GM18861 (cell line): ENCODE measurements at regions not wholly inside any gene's neighbourhood (a gene's known extent, or its start where the extent isn't known, plus 50 kb on each side); places are given as distances from the start of the nearest gene placed in this dataset.
"Not testable (repeated sequence)": the region's sequence is repeated elsewhere in the genome, so short reads cannot be mapped to it uniquely, and the experiment has no call there.

Experiments
- ATAC-seq: cut with Tn5 transposase; IDR thresholded peaks from one replicate; pipeline ENCODE4 v1.9.1; 2021; ENCODE audit not compliant: unreplicated experiment

DNA sequence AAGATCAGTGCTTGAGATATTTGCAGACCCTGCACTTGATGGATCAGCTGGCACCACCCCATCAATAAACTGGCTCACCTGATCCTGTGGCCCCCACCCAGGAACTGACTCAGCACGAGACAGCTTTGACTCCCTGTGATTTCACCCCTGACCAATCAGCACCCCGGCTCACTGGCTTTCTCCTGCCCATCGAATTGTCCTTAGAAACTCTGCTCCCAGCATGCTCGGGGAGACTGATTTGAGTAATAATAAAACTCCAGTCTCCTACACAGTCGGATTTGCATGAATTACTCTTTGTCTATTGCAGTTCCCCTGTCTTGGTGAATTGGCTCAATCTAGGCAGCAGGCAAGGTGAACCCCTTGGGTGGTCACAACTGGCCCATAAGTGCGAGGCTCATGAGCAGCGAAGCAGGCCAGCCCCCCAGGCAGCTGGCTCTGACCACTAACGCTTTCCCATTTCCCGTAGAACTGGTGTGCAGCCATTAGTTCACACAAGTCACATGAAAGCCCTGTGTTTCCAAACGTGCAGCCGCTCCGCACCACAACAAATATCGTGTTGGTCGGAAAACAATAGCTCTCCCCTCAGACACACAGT, 79.6 kb downstream of the RSPH3 start:
- ATAC-seq = no peak

DNA sequence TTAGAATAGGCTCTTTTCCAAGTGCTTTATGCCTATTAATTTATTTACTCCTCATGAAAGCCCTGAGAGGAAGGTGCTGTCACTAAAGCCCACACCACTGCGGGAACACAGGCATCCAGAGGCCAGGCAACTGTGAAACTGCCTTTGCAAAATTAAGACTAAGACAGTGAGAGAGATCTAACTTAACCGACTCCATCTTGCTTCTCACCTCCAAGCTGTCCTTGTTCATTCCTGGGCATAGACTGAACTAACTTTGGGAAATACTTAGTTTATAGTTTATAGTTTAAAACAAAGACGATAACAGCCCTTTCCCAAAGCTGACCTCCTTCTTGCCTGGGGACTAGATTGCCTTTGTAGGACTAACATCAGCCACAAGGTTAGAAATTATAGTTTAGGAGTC, 80.1 kb downstream of the RSPH3 start:
- no peak for ATAC-seq

DNA sequence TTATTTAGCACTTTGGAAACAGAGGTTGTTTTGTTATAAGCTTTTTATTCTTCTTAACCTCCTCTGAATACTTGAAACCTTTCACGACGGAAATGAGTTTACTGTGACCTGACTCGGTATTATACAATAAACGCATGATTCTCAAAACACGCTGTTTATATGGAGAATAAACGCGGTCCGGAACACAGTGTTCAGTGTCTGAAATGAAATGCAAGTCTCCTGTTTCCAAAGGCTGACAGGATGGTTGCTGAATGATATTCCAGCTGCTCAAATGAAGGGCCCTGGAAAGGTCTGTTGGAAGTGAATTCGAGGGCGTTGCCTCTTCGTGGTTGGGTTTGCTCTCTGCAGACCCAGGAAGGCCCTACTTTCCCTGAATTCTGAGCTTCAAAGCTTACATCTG, 83.4 kb downstream of the RSPH3 start:
- no peak for ATAC-seq

DNA sequence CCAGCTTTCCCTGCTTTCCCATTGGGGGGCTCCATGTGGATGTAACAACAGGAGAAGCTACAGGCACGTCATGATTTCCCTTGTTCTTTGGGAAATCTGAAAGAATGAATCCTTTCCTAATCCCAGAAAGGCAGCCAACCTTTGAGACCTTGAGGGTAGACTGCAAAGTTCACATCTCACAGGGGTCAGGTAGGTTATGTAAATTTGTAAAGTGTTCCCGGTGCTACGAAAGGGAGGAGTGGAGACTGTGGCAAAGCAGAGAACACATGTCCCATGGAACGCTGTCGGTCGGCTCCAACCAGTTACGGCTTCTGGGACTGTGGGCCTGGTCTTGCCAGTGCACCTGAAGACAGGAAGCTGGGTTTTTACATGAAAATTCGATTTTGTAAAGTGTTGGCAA, 85.1 kb downstream of the RSPH3 start:
- ATAC-seq = no peak

DNA sequence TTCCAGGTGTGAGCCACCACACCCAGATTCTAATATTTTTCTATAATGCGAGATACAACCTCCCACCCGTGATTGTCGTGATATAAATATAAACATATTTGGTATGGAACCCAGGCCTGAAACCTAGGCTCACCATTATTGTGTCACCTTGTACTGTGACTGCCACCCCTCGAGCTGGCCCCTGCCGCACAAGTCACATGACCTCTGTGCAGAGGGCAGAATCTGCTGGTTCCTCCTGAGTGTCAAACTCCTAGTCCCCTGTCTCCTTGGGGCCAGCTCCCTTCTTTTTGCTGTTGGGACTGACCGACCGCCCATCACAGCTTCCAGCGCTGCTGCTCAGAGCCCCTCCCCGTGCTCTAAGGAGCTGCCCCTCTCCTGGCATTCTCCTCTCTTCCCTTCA, 86.4 kb downstream of the RSPH3 start:
- no peak for ATAC-seq

DNA sequence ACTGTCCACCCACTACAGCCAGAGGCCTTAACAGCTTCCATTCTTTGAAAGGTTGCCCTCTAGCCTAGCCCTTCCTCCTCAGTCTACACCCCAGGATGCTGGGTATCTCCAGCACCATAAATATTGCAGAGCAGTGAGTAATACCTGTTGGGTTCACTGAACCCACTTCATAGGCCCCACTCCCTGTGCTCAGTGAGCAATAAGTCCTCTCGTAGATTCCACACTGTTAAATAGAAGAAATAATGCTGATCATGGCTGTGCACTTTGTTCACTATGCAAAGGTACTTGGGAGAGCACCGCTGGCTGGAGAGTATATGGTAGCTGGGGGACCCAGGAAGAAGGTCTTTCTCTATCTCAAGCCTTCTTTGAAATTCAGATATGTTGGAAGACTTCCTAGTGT, 87.3 kb downstream of the RSPH3 start:
- ATAC-seq = no peak

DNA sequence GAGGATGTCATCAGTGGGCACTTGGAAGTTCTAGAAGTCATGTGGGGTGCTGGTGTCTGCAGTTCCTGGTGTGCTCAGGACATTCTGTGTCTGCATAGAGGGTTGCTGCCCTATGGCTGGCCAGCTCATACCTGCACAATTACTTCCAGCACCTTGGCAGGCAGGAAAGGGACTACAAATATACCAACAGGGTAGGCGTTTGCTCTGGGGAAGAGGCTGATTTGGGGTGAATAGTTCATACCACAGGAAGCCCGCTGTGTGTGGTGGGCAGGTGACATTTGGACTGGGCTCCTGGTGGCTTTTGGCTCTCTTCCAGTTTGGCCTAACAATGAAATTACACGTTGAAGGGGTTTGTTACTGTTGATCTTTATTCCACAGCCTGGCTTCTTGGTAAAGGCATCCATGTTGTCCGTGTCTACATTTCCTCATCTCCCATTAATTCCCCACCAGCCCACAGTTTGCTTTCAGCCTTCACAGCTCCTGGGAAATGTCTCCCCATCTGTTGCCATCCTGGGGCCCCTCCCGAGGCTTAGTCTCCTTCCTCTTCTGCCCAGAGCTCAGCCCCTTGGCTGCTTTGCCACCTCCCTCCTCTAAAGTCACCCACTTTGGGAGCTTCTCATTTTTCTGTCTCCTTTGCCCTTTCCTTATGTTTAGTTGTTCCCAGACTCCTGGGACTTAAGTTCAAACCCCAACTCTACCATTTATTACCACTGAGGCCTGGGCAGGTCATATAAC, 88.1 kb downstream of the RSPH3 start:
- no peak for ATAC-seq

DNA sequence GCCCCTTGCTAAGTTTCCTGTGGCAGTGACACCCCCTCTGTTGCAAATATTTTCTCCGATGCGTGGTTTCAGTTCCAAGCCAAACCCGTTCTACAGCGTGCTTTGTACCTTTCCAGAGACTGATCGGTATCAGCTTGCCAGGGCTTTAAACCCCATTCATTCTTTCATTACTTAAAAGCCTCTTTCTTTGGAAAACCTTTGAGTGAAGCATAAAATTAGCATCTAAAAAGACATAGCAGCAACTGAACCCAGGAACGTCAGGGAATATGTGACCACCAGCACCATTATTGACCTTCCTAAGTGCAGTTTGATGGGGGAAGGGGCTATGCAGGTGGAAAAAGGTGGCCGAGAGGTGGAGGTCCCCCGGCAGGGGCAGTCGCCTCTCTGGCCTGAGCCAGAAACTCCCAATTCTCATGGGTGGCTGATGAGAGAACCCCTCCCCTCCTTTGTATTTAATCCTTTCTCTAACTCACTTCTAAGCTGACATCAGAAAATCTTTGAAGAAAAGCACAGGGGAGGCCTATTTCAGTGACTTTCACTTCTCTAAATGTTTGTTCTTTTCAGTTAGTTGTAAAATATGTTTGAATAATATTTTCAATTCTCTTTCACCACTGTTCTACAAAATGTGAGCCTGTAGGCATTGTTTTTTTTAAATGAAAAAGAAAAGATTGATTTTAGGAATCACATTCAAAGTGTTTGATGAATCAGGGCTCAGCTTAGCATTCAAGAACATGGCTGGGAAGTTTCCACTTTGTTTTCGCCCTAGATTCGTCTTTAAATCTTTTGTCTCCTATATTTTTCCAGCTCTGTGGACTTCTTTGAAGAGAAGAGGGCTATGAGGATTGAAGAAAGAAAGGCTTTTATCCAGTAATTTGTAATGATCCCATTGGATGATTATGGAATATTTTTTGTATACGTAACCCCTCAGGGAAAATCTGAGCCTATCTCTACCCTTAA, 89.2 kb downstream of the RSPH3 start:
- no peak for ATAC-seq

DNA sequence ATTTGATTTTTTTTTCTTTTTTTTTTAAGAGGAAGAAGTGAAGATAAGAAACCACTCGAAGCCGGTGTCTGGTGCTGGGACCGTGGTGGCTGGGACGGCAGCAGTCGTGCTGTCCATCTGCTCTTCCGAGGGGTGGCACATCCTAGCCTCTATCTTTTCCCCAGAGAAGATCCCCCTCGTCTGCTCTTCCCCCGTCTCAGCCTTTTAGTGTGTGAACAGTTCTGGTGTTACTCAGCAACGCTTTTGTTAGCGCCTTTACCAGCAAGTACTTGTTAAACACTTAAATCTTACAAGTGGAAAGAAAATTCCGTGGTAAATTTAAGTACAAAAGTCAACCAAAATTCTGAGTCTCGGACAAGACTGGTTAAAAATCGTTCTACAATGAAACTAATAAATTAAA, 90.1 kb downstream of the RSPH3 start:
- ATAC-seq = no peak

DNA sequence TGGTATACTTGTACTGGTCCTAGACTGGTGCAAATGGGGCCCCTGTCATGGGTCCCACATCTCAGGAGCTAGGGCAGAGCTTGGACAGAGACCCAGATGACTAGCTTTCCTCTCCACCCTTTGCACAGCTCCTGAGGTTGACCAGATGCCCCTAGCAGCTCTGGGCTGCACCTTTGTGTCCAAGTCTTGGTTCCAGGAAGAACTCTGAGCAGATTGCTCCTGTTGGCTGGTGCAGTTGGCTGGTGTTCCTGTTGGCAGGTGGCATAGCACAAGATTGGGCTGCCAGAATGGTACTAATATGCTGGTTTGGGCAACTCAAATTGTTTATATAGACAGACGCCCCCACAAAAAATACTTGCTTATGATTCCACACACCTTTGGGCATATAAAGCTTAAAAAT, 89.4 kb upstream of the EZR start:
- ATAC-seq = no peak

DNA sequence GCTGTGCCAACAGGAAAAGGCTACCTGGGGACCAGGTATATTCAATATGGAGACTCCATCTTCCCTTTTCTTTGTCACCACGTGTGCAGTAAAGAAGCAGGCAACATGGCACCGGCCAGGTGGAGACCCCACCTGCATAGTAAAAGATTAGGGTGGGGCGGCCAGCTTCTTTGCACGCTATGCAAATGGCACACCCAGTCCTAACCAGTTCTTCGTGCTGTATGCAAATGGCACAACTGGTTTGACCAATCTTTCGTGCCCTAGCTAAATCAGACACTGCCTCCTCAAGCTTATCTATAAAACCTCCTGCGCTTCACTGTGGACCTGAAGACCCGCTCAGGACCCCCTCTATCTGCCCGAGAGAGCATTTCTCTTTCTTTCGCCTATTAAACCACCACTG, 88.8 kb upstream of the EZR start:
- ATAC-seq = no peak

DNA sequence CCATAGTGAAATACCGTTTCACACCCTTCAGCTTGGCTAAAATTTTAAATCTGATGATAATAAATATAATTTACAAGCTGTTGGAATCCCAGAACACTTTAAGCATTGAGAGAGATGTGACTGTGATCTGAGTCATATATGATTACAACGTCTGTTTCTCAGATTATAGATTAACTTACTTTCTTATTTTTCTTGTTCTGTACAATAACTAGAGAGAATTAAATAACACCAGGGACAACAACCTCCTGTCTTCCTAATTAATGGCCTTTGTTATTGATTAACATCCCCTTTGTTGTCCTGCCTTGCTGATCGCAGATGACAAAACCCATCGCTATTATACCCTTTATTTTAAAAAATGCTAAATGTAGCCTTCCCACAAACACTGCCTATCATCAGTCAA, 87.8 kb upstream of the EZR start:
- no peak for ATAC-seq

DNA sequence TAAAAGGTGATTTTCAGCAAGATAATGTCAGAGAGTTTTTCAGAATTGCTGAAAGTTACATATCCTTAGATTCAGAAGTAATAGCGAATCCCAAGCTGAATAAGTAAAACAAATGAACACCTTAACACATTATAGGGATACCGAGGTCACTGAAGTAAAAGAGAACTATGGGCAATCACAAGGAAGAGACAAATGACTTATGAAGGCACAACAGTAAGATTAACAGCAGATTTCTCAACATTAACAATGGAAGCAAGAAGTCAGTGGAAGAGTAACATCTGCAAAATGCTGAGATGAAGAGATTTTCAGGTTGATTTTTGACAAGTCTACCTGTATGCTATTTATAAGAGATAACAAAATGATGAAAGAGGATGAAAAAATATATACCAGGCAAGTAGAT, 86.1 kb upstream of the EZR start:
- no peak for ATAC-seq

DNA sequence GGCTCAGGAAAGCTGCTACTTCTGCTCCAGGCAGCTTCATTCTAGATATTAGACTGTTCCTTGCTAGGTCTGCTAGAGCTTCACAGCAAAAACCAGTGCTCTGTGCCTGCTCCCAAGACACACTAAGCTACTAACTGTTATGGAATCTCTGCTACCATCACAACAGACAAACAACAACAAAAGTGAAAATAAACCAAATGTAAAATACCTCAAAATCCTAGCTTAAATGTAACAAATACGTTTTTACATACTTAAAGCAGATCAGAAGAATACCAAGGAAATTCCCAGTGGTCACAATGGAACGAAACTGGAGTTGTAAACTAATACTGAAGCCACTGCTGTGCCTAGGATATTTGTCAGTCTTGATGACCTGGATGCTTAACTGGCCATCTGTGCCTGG, 84.6 kb upstream of the EZR start:
- ATAC-seq = no peak

DNA sequence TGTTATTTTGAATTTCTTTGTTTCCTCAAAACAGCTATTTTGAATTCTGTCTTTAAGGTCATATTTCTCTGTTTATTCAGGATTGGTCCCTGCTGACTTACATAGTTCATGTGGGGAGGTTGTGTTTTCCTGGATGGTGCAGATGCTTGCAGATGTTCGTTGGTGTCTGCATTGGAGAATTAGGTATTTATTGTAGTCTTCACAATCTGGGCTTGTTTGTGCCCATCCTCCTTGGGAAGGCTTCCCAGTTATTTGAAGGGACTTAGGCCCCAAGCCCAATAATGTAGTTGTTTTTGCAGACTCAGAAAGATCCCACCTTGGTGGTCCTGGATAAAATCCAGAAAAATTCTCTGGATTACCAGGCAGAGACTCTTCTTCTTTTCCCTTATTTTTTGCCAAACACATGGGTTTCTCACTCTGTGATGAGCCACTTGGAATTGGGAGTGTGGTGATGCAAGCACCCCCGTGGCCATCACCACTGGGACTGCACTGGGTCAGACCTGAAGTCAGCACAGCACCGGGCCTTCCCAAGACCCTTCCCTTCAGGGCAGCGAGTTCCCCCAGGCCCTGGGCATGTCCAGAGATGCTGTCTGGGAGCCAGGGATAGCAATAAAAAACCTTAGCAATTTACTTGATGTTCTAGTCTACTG, 81.6 kb upstream of the EZR start:
- ATAC-seq = no peak

DNA sequence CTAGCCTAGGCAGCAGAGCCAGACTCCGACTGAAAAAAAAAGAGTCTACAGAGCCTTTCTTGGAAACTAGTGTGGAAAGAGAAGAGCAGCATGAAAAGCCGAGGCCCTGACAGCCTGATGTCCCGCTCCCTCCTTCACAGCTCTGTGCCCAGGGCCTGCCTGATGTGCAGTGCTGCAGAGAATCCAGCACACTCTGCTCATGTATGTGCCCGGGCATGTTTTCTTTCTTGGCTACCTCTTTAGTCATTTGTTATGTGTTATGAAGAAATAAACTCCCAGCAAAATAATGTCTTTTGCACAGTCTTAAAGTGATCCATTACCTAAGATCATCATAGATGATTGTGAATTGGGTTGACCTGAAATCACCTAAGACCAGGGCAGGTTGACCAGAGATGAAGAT, 78.1 kb upstream of the EZR start:
- no peak for ATAC-seq

DNA sequence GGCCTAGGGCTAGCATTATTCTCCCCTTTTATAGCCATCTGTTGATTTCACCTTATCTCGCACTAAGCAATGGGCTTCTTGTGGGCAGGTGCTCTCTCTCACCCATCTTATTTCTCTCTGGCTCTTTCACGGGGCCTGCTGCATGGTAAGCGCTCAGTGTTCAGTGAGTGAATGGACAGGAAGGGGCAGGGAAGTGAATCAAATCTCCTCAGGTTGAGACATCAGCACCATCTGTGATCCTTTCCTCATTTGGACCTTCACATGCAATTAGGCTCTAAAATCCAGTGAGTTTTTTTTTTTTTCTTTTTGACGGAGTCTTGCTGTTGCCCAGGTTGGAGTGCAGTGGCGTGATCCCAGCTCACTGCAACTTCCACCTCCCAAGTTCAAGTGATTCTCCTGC, 76.5 kb upstream of the EZR start:
- no peak for ATAC-seq

DNA sequence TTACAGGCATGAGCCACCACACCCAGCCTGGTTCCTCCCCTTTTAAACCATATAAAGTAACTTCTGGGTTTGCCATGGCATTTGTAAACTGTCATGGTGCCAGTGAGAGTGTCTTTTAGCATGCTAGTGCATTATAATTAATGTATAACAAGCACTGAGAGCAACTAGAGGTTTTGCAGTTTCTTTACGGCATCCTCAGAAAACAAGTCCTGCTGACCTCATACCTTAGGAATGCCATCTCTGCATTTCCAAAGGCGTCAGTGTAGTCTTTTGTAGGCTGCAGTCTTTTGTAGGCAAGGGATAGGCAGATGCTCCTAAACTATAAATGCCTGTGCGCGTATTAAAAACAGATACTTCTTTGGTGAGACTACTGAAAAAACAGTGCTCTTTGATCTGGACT, 75.0 kb upstream of the EZR start:
- ATAC-seq = no peak

DNA sequence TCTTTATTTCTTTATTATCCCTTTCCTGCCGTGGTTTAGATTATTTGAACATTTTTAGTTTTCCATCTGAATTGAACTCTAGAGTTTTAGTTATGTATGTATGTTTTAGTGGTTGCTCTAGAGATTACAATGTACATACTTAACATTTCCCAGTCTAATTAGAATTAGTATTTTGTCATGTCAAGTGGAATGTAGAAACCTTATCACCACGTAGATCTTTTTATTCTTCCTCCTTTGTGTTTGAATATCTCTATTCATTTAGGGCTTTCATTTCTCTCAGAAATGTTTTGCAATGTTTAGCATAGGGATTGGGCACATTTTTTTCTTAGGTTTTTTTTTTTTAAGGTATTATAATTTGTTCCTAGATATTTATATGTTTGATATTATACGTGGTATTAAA, 73.1 kb upstream of the EZR start:
- no peak for ATAC-seq

DNA sequence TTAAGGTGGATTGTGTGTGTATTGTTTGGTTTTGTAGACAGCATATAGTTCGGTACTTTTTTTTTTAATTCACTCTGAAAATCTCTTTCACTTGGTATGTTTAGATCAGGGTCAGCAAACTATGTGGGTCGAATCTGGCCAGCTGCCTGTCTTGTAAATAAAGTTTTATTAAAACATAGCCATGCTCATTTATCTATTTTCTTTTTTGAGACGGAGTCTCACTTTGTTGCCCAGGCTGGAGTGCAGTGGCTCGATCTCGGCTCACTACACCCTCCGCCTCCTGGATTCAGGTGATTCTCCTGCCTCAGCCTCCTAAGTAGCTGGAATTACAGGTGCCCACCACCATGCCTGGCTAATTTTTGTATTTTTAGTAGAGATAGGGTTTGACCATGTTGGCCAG, 72.4 kb upstream of the EZR start:
- ATAC-seq = not testable (repeated sequence)

DNA sequence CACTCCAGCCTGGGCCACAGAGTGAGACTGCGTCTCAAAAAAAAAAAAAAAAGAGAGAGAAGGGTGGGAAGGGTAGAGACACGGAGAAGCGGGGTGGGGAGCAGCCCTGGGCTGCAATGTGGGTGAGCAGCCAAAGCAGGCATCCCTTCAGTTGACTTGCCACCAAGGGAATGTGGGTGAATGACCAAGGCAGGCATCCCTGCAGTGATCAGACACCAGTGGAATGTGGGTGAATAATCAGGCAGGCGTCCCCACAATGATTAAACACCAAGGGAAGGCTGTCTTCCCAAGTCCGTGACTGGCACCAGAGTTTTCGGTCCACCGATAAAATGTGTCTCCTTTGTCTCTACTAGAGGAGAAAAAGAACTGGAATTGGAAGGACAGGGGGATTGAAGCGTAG, 69.0 kb upstream of the EZR start:
- ATAC-seq = not testable (repeated sequence)
